Neural progenitor cell (in vitro differentiated cells): ENCODE measurements at regions not wholly inside any gene's neighbourhood (a gene's known extent, or its start where the extent isn't known, plus 50 kb on each side); places are given as distances from the start of the nearest gene placed in this dataset.
A peak's percentile ranks its signal among the peaks of the same experiment; 100 is the strongest.

ENCODE experiments used
- DNase-seq: peaks from one replicate; pipeline ENCODE4 v3.0.0-alpha.2; 2016; ENCODE audit warnings: low spot score
- H2AFZ ChIP-seq: fragments of 200-600 bp; sonication (generic); replicated peaks from 2 replicates; pipeline ENCODE4 v1.6.1; 2016; ENCODE audit warnings: antibody characterized with exemption
- H3F3A ChIP-seq: fragments of 200-600 bp; sonication (generic); 2 replicates; pipeline ENCODE4 v1.6.1; 2016; ENCODE audit warnings: antibody characterized with exemption, low read depth
- H3K27ac ChIP-seq: fragments of 200-600 bp; sonication (generic); 2 replicates; pipeline ENCODE4 v1.5.1; 2016; ENCODE audit warnings: mild to moderate bottlenecking
- H3K27me3 ChIP-seq: fragments of 200-600 bp; sonication (generic); 2 replicates; pipeline ENCODE4 v1.6.1; 2016; ENCODE audit warnings: mild to moderate bottlenecking, moderate library complexity
- H3K36me3 ChIP-seq: fragments of 200-600 bp; sonication (generic); 2 replicates; pipeline ENCODE4 v1.5.1; 2016
- H3K4me1 ChIP-seq: fragments of 200-600 bp; sonication (generic); 2 replicates; pipeline ENCODE4 v1.6.1; 2016; ENCODE audit warnings: mixed run types
- H3K4me2 ChIP-seq: fragments of 200-600 bp; sonication (generic); 2 replicates; pipeline ENCODE4 v1.6.1; 2016
- H3K4me3 ChIP-seq: fragments of 200-600 bp; sonication (generic); 2 replicates; pipeline ENCODE4 v1.5.1; 2016
- H3K79me2 ChIP-seq: fragments of 200-600 bp; sonication (generic); 2 replicates; pipeline ENCODE4 v1.6.1; 2016; ENCODE audit warnings: low read depth
- H3K9ac ChIP-seq: fragments of 200-600 bp; sonication (generic); 2 replicates; pipeline ENCODE4 v1.6.1; 2016
- H3K9me3 ChIP-seq: fragments of 200-600 bp; sonication (generic); 2 replicates; pipeline ENCODE4 v1.5.1; 2016; ENCODE audit warnings: low read depth
- H4K20me1 ChIP-seq: fragments of 200-600 bp; sonication (generic); 2 replicates; pipeline ENCODE4 v1.6.1; 2016; ENCODE audit warnings: low read depth
- H3K27ac Mint-ChIP-seq: 3 replicates; pipeline ENCODE4 v1.8.0; 2021; ENCODE audit warnings: mixed read lengths
- H3K27me3 Mint-ChIP-seq: 2 replicates; pipeline ENCODE4 v1.8.0; 2022; ENCODE audit warnings: low read depth, mild to moderate bottlenecking, inconsistent platforms, moderate library complexity, mixed read lengths; ENCODE audit not compliant: insufficient read depth
- H3K36me3 Mint-ChIP-seq: 3 replicates; pipeline ENCODE4 v1.8.0; 2021; ENCODE audit warnings: mixed read lengths
- H3K4me1 Mint-ChIP-seq: 3 replicates; pipeline ENCODE4 v1.8.0; 2021; ENCODE audit warnings: mixed read lengths
- H3K4me3 Mint-ChIP-seq: 3 replicates; pipeline ENCODE4 v1.8.0; 2021; ENCODE audit warnings: mild to moderate bottlenecking, moderate library complexity, mixed read lengths
- H3K9me3 Mint-ChIP-seq: 3 replicates; pipeline ENCODE4 v1.8.0; 2020; ENCODE audit warnings: mixed read lengths
- CTCF ChIP-seq: fragments of 200-600 bp; sonication (generic); IDR thresholded peaks from 2 replicates; pipeline ENCODE4 v1.5.1; 2017; ENCODE audit warnings: antibody characterized with exemption, mild to moderate bottlenecking
- EZH2 ChIP-seq: fragments of 200-600 bp; sonication (generic); IDR thresholded peaks from 2 replicates; pipeline ENCODE4 v1.6.1; 2017; ENCODE audit warnings: antibody characterized with exemption, mild to moderate bottlenecking, moderate library complexity
- EZH2phosphoT487 ChIP-seq: fragments of 200-600 bp; sonication (generic); IDR thresholded peaks from 2 replicates; pipeline ENCODE4 v1.6.1; 2017; ENCODE audit warnings: antibody characterized with exemption

GRCh38 chr5:133844836-133845235 lies 123.6 kb downstream of the C5orf15 start:
- Histone ChIP-seq H3K27me3 (no peaks in the 10 kb centered on the region), H3K4me2 (no peak overlapping the region), H3K9me3 (no peaks in the 10 kb centered on the region), H3F3A (no peaks in the 10 kb centered on the region), H3K36me3 (no peaks in the 10 kb centered on the region), H3K9ac (no peak overlapping the region), H3K27ac (no peak overlapping the region), H2AFZ (no peak overlapping the region), H4K20me1 (no peaks in the 10 kb centered on the region), H3K4me3 (no peak overlapping the region), H3K79me2 (no peaks in the 10 kb centered on the region), H3K4me1 (peaks cover 7% of the 10 kb centered on the region)
- Mint-ChIP-seq H3K36me3 (no peaks in the 10 kb centered on the region), H3K27me3 (peaks cover 5% of the 10 kb centered on the region), H3K9me3 (peaks cover 1% of the 10 kb centered on the region), H3K4me1 (peaks cover 23% of the 10 kb centered on the region), H3K4me3 (no peak overlapping the region), H3K27ac (no peak overlapping the region)
- no peak for TF ChIP-seq CTCF
- TF ChIP-seq EZH2, result no peak
- TF ChIP-seq EZH2phosphoT487, result no peak
- no peak for DNase-seq

- peaks cover 17% of the 10 kb centered on the region for H3K4me1 Mint-ChIP-seq
- Histone ChIP-seq H2AFZ (peak overlapping the region; percentile 42), H3K79me2 (no peaks in the 10 kb centered on the region), H4K20me1 (no peaks in the 10 kb centered on the region), H3K9me3 (no peaks in the 10 kb centered on the region), H3K27me3 (no peaks in the 10 kb centered on the region), H3K4me3 (no peak overlapping the region), H3K4me2 (no peak overlapping the region), H3K36me3 (no peaks in the 10 kb centered on the region), H3K9ac (no peak overlapping the region), H3F3A (no peaks in the 10 kb centered on the region), H3K27ac (no peak overlapping the region), H3K4me1 (peaks cover 7% of the 10 kb centered on the region)
- no peak overlapping the region for H3K4me3 Mint-ChIP-seq
- no peak for DNase-seq
- H3K36me3 Mint-ChIP-seq, result no peaks in the 10 kb centered on the region
- no peak for TF ChIP-seq EZH2phosphoT487
- no peak for TF ChIP-seq EZH2
- TF ChIP-seq CTCF, result no peak
- no peak overlapping the region for H3K27ac Mint-ChIP-seq
- H3K9me3 Mint-ChIP-seq, result peaks cover 1% of the 10 kb centered on the region
- H3K27me3 Mint-ChIP-seq, result peaks cover 5% of the 10 kb centered on the region
Observed at GRCh38 chr5:133843911-133844310, 124.5 kb downstream of the C5orf15 start.

GRCh38 chr5:133842846-133843611 lies 125.4 kb downstream of the C5orf15 start:
- Mint-ChIP-seq H3K27ac (no peak overlapping the region), H3K27me3 (peaks cover 5% of the 10 kb centered on the region), H3K4me1 (peaks cover 11% of the 10 kb centered on the region), H3K4me3 (no peak overlapping the region), H3K9me3 (peaks cover 1% of the 10 kb centered on the region), H3K36me3 (no peaks in the 10 kb centered on the region)
- H3K36me3 ChIP-seq, result no peaks in the 10 kb centered on the region
- H3K79me2 ChIP-seq, result no peaks in the 10 kb centered on the region
- no peaks in the 10 kb centered on the region for H3F3A ChIP-seq
- H3K9me3 ChIP-seq, result no peaks in the 10 kb centered on the region
- H3K27ac ChIP-seq, result no peak overlapping the region
- no peak overlapping the region for H3K9ac ChIP-seq
- H3K4me3 ChIP-seq, result no peak overlapping the region
- H2AFZ ChIP-seq, result peak overlapping the region; percentile 42
- H3K4me1 ChIP-seq, result peaks cover 7% of the 10 kb centered on the region
- H3K4me2 ChIP-seq, result no peak overlapping the region
- no peaks in the 10 kb centered on the region for H4K20me1 ChIP-seq
- no peak for DNase-seq
- H3K27me3 ChIP-seq, result no peaks in the 10 kb centered on the region
- TF ChIP-seq CTCF (no peak), EZH2phosphoT487 (no peak), EZH2 (no peak)
